NCI-H226 (cell line): ENCODE measurements at regions not wholly inside any gene's neighbourhood (a gene's known extent, or its start where the extent isn't known, plus 50 kb on each side); places are given as distances from the start of the nearest gene placed in this dataset.
"Not testable (repeated sequence)": the region's sequence is repeated elsewhere in the genome, so short reads cannot be mapped to it uniquely, and the experiment has no call there.

Experiments used
- DNase-seq: peaks from one replicate; pipeline ENCODE4 v3.0.0-alpha.2; 2015

GRCh38 chrY:19535697-19536096 is 208.8 kb downstream of the KDM5D start:
- not testable (repeated sequence) for DNase-seq

DNA sequence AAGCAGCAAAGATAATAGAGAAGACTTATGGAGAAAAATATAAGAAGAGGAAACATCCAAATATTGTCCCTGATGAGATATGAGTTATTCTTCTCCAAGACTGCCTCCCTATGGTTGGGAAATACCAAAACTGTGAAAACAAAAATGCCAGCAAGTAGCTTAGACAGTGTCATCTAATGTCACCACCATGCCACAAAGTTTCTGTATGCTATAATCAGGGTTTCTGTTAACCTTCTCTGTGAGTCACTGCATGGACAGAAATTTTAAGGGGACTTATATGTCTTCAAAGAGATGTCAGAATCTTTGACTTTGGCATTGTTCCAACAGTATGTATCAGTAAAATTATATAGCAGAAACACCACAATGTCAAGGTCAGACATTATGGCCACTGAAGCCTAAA is 222.6 kb downstream of the KDM5D start:
- no peak for DNase-seq

DNA sequence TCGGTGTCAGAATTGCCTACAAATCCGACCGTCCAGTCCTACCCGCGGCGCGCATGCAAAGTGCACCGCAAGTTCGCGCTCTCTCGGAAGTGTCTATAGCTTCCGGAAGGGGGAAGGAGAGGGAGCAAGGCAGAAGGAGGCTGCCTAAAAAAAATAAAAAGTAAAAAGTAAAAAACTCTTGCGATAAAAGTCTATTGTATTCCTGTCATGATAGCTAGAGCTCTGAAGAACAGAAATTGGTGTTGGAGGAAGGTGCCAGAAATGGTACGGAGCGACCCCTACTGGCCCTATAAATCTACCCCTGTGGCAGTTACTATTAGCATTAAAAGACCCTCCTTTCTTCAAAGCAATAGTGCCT is 241.5 kb downstream of the KDM5D start:
- no peak for DNase-seq

- no peak for DNase-seq
These were observed 242.1 kb downstream of the KDM5D start for GRCh38 chrY:19502169-19503091.

- DNase-seq: no peak
These were observed 246.0 kb downstream of the KDM5D start for GRCh38 chrY:19498556-19498955.

DNA sequence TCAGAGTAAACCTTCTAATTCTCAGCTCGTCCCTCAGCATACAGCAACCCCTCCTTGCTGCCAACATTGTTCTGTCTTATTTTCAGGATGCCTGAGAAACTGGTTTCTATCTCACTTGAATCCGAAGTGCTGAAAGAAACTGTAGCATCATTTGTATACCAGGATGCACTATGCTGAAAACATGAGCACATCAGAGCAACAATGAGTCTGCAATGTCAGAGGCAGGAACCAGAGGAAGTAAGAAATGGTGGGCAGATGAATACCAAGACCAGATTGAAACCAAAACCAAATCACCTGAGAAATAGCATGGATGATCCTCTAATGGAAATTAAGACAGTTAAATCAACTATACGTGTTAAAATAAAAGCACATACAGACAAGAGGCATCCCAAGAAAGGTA is 257.0 kb downstream of the KDM5D start:
- no peak for DNase-seq

- no peak for DNase-seq
These were observed 259.5 kb downstream of the KDM5D start for GRCh38 chrY:19484997-19485396.

DNA sequence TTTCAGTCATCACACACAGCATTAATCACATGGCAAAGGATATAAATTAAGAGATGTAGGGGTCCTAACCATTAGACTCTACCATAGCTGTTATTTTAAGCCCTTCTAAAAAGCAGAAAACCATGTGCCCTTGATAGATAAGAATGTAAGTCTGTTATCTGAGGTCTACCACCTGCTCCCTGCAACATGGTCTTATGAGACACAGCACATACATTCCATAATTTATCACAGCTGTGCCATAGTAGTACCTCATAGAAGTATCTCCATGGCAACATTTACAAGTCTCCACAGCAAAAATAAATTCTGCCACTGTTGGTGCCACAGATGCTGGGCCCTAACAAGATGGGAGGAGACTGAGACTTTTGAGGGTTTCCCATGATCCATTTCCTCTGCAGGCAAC is 265.4 kb downstream of the KDM5D start:
- DNase-seq: no peak

DNA sequence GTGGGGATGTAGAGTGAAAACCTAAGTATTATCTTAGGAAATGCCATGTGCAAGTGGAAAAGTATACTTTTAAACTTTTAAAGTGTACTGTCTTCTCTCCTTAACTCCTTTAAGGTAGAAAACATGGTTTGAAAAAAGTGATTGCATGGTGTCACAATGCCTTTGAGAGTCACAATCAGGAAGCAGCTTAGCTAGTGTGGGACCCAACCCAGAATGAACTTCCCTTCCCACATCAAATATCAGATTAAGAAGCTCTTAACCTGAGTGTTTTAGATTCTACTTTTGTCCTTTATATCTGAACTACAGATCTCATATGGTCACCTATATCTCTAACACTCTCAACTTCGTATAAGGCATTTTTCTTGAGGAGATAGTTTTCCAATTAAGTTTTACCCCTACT is 266.6 kb downstream of the KDM5D start:
- no peak for DNase-seq

GRCh38 chrY:19465809-19466208 is 278.7 kb downstream of the KDM5D start:
- no peak for DNase-seq

DNA sequence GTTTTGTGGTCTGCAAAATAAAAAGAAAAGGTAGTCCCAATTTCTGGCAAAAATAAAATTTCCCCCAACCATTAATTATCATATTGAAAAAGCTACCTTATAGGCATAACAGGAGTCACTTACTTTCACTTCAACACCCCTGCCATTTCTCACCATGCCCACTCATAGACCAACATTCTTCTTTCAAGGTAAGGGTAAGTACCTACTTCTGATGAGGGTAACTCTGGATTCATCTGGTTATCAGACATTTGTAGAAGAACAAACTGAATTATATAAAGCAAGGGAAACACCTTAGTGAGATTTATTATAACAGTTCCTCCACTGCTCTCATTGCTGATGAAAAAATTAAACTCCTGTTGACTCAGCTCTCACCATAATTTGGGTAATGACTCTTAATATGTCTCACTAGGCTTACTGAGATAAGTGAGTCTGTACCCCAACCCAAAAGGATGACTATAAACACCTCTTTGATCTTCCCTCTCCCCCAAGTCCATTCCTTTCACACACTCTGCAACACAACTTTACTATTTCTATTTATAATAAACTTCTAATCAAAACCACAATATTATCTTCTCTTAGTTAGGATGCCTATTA is 287.6 kb downstream of the KDM5D start:
- no peak for DNase-seq

GRCh38 chrY:19433059-19433458 is 311.5 kb downstream of the KDM5D start:
- no peak for DNase-seq

DNA sequence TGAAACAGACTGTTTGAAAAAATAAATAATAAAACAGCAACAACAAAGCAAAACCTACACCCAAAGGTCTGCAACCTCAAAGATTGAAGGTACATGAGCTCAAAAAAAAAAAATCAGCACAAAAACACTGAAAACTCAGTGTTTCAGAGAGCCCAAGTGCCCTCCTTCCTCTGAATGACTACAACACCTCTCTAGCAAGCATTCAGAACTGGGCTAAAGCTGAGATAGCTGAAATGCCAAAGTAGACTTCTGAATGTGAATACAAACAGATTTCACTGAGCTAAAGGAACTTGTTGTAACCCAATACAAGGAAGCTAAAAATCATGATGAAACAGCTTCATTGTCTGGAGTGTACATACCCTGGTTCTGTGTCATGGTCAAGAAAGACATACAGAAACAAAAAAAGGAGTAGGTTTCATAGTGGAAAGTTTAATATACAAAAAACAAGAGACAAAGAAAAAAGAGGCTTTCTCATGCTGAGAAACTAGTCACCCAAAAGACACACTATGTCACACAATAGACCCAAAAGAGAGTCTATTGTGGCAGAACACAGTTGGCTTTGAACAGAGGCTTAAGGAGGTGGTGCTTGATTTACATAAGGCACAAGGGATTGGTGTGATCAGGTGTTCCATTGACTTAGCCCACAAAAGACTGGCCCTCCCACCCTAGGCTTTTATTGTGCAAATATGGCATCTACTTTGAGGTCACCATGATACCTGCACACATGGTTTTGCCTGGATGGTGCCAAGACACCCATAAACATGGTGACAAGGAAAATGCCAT is 316.6 kb downstream of the KDM5D start:
- no peak for DNase-seq

GRCh38 chrY:19427191-19427590 is 317.3 kb downstream of the KDM5D start:
- DNase-seq: not testable (repeated sequence)

DNA sequence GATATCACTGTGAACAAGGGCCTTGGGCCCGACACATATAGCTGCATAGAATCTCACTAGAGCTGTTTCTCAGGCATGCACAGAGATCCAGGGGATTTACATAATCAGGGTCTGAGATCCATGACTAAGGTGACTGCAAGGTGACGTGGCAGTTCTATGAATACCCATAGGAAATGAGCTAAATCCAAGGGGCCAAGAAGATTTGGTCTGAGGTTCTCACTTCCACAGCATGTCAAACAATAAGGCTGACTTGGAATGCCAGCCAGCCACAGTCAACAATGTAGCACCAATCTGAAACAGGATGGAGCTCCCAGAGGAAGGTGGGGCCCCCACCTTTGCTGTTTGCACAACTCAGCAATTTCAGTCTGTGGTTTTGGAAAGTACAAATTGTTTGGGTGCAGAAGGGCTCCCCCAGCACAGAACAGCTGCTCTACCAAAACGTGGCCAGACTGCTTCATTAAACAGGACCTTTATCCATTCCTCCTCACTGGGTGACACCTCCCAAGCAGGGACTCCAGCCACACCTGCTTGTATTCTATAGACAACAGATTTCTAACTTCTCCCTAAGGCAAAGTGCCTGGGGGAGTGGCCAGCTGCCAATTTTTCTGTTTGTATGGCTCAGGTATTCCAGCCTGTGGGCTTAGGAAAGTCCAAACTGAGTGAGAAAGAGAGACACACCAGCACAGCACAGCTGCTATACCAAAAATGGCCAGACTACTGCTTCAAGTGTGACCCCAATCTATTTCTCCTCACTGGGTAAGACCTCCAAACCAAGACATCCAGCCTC is 333.4 kb downstream of the KDM5D start:
- DNase-seq: no peak

- DNase-seq: no peak
These were observed 338.3 kb downstream of the KDM5D start for GRCh38 chrY:19406246-19406645.

GRCh38 chrY:19405598-19405997 is 338.9 kb downstream of the KDM5D start:
- DNase-seq: no peak

- DNase-seq: no peak
These were observed 351.6 kb downstream of the KDM5D start for GRCh38 chrY:19392876-19393275.

- no peak for DNase-seq
These were observed 352.6 kb downstream of the KDM5D start for GRCh38 chrY:19391922-19392321.

DNA sequence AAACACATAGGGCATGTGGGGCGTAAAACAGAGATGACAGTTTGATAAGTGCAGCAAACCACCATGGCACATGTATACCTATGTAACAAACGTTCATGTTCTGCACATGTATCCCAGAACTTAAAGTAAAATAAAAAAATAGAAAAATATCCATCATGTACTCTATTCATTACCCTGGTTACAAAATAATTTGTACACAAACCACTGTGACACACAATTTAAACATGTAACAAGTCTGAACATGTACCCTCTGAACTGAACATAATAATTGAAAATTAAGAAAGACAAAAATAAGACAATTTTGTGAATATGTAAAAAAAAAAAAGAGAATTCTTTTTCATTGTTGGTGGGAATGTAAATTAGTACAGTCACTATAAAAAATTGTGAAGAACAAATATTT is 379.2 kb downstream of the KDM5D start:
- DNase-seq: no peak

GRCh38 chrY:19357249-19357648 is 387.3 kb downstream of the KDM5D start:
- DNase-seq: no peak

DNA sequence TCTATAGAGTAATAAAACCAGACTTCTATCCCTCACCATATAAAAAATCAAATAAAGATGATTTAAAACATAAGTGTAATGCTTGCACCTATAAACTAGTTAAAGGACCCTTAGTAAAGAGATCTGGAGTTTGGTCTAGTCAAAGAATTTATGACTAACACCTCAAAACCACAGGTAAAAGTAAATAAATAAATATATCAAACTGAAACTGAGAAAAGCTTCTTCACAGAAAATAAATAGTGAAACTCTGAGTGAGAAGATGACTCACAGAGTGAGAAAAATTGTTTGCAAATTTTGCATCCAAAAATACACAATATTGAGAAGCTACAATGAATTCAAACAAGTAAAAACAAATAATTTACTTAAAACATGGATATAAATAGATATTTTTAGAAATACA is 387.8 kb downstream of the KDM5D start:
- no peak for DNase-seq

GRCh38 chrY:19354857-19355173 is 389.7 kb downstream of the KDM5D start:
- no peak for DNase-seq
